Head of caudate nucleus (tissue), 42 donors: ENCODE measurements at regions not wholly inside any gene's neighbourhood (a gene's known extent, or its start where the extent isn't known, plus 50 kb on each side); places are given as distances from the start of the nearest gene placed in this dataset.
"Not testable (repeated sequence)": the region's sequence is repeated elsewhere in the genome, so short reads cannot be mapped to it uniquely, and the experiment has no call there.

Source experiments
- DNase-seq, 42 donors: peaks; one replicate each; pipeline versions ENCODE4 v3.0.0 to v3.0.0-alpha.2; 2020 to 2021; ENCODE audit warnings: mixed read lengths in 7 of 42
- intact Hi-C: fragments of 100-400 bp; cut with DNase I; formaldehyde crosslinking; loops from one replicate; pipeline ENCODE4 v1.15.0; 2022

DNA sequence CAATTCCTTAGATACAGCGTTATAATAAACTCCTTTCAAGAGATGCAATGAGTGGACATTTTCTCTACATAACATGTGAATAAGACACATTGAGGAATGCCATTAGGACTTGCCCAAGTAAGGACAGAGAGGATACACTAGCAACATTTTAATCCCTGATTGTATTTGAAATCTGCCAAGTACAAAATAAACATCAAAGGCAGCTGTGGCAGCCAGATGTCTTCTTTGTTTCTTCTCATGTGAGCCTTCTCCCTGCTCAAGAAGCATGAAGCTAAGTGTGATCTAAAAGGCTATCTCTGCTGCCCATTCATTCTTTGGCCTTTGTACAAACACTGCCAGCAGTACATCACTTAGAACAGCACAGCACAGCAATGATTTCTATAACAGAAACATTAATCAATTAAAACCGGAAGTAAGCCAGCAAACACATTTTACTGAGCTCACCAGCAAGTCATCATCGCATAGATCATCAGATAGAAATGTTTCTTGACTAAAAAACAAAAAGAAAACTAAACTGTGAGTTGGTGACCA is 364.0 kb downstream of the CNTN6 start:
- intact Hi-C loops: no loop called here
- DNase-seq: no peak

DNA sequence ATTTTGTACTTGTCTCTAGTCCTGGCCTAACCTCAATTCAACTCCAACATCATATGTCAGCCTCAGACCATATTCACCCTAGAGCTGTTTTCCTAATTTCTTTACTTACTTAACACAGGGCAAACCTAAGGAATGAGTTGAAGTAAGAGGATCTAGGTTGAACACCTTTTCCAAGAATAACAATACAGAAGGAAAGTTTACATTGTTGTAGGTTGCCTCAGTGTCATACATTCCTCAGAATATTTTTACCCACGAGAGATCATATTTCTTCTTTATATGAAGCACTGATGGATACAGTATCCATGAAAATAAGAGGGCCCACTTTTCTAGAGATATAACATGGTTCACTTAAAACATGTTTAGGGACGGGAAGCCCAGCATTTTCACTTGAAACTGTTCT is 369.5 kb downstream of the CNTN6 start:
- no peak for DNase-seq
- intact Hi-C loops: no loop called here

DNA sequence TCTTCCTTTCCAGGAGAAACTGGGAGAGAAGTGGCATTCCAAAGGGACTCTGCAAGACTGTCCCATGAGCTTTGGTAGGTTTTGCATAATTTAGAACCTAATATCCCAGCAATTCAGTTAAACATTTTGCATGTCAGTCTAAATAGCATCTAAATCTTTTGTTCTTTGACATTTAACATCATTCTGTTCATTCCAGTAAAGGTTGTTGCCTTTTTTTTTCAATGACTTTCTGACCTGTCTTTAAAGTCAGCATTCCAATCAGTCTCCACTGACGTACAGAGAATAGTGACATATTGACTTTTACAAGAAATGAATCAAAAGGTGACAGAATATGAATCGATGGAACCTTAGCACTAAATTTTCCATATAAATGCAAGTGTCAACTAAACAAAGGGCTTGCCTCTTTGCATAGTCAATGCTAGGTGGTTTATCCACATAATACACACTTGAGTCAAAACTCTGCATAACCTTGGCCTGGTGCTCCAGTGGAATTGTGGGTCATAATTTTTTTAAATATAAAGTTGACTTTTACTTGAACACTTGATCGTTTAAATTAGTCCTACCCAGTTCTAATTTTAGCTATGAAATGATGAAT is 370.1 kb downstream of the CNTN6 start:
- no peak for DNase-seq
- intact Hi-C loops: no loop called here

DNA sequence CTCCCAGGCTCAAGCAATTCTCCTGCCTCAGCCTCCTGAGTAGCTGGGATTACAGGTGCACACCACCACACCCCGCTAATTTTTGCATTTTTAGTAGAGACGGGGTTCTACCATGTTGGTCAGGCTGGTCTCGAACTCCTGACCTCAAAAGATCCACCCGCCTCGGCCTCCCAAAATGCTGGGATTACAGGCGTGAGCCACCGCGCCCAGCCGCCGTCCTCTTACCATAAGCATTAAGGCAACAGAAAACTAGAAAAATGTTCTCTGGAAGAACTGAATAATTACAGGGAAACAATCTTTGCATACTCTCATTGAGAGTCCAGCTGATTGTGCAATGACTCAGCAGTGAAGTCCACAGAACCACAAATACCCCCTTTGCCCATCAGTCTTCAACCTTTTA is 372.3 kb downstream of the CNTN6 start:
- DNase-seq, intact Hi-C loops: not testable (repeated sequence)

DNA sequence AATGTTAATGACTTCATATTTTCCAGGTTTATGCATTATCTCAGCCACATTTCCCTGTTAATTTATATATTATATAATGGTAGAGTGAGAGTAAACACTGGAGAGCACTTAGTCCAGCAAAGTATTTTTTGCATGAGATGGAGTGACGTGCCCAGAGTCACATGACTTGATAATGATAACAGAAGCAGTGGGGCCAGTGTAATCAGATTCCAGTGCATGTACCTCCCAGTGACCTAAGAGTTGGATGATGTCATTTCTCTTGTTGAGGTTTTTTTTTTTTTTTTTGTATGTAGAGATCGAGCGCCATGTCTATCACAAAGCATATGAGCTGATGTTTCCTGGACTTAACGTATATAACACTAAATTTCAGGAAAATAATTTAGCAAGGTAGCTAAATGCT is 375.3 kb downstream of the CNTN6 start:
- no peak for DNase-seq
- intact Hi-C loops: no loop called here

DNA sequence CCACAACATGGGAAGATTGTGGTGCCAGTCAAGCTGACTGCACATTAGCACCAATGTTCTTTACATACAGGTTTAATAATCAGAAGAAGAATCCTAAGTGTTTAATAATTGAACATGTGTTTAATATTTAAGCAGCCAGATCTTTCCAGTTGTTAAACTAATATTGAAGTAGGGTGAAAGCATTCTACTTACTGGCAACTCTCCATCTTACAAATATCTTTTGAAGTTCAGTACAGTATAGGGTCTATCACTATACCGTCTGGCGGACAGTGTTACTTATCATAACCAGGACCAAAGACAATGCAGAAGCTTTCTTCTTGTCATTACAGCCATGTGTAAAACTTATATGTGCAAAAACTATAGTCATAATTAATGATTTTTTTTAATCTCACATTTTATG is 376.4 kb downstream of the CNTN6 start:
- no peak for DNase-seq
- intact Hi-C loops: no loop called here

DNA sequence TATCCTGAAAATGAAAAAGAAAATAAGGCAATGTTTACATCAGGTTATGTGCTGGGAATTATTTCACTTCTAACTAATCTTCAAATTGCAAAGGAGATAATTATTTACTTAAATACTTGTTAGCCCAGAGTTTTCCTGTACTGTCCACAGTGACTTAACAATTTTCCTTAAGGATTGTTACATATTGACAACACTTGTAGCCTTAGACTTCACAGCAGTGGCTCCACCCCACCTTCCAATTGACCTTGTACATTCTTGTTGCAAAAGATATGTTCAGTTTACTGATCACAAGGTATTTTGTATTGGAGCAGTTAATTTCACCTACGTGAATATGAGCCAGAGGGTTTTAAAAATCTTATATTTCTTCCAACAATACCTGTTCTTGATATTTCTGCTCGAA is 376.9 kb downstream of the CNTN6 start:
- intact Hi-C loops: no loop called here
- DNase-seq: no peak

DNA sequence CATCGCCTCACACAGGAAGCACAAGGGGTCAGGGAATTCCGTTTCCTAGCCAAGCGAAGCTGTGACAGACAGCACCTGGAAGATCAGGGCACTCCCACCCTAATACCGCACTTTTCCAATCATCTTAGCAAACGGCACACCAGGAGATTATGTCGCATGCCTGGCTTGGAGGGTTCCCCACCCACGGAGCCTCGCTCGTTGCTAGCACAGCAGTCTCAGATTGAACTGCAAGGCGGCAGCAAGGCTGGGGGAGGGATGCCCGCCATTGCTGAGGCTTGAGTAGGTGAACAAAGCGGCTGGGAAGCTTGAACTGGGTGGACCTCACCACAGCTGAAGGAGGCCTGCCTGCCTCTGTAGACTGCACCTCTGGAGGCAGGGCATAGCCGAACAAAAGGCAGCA is 384.8 kb downstream of the CNTN6 start:
- peak in 41 of 42 donors; percentile 2 to 75 (median 50) for DNase-seq
- intact Hi-C loops: no loop called here

DNA sequence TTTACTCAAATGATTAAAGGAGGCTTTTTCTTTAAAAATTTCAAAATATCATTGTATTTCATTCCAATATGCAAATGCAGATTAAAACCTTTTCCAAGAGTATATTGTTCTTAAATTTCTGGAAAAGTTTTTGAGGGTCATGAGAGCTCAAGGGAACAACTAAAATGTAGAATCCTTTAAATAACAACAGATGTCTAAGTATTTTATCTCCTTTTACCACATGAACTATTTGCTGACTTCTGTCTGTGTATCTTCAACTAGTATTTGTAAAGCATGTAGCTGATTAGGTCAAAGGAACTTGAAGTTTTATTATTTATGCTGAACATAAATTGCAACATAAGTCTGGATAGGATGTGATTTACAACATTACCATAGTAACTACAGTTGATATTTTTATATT is 402.6 kb downstream of the CNTN6 start:
- DNase-seq: no peak
- intact Hi-C loops: no loop called here

DNA sequence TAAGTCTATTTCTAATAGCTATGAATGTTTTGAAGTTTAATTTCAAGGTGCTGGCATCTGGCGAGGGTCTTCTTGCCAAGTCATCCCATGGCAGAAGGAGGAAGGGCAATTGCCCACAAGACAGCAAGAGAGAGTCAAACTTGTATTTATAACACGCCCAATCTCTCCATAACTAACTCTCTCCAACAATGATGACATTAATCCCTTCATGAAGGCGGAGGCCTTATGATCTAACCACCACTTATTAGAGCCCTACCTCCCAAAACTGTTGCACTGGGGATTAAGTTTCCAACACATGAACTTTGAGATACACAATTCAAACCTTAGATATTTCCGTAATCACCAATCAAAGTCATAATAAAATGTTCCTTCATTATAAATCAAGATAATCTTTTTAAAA is 406.9 kb downstream of the CNTN6 start:
- intact Hi-C loops: no loop called here
- DNase-seq: no peak

DNA sequence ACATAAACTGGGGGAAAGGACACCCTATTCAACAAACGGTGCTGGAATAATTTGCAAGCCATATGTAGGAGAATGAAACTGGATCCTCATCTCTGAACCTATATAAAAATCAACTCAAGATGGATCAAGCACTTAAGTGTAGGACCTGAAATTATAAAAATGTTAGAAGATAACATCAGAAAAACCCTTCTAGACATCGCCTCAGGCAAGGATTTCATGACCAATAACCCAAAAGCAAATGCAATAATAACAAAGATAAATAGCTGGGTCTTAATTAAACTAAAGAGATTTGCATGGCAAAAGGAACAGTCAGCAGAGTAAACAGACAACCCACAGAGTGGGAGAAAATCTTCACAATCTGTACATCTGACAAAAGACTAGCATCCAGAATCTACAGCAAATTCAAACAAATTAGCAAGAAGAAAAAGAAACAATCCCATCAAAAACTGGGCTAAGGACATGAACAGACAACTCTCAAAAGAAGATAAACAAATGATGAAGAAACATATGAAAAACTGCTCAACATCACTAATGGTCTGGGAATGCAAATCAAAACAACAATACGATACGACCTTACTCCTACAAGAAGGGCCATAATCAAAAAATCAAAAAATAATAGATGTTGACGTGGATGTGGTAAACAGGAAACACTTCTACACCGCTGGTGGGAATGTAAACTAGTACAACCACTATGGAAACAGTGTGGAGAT is 408.7 kb downstream of the CNTN6 start:
- intact Hi-C loops: no loop called here

DNA sequence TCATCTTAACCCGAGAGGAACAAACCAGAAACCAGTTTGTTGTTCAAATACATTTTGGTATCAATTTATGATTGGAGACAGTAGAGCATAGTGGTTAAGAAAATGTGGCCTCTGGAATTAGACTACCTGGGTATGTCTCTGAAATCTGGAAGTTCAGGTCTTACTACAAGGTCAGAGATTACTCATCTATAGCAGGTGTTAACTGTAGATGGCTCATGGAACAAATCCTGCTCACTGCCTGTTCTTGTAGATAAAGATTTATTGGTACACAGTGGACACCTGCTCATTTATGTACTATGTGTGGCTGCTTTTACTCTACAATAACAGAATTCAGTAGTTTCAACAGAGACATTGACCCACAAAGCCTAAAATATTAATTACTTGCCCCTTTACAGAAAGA is 413.3 kb downstream of the CNTN6 start:
- intact Hi-C loops: no loop called here
- no peak for DNase-seq

More for the DNA sequence above, 408.7 kb downstream of the CNTN6 start:
- DNase-seq: no peak

DNA sequence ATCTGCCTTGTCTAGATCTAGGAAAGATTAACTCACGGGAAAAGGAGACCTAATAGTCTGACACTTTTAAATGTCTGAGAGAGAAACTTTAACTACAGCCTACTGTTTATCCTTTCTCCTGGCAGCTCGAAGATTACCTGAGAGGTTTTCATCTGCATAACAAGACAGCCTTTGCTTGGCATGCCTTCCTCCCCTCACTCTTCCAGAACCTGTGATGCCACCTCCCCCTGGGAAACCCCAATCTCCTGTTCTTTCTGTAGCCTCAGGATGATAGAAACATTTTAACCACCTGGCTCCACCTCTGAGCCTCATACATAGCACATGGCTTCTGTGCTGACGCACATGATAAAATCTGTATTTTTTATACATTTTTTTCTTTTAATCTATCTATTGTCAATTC is 420.8 kb downstream of the CNTN6 start:
- DNase-seq: no peak
- intact Hi-C loops: no loop called here

DNA sequence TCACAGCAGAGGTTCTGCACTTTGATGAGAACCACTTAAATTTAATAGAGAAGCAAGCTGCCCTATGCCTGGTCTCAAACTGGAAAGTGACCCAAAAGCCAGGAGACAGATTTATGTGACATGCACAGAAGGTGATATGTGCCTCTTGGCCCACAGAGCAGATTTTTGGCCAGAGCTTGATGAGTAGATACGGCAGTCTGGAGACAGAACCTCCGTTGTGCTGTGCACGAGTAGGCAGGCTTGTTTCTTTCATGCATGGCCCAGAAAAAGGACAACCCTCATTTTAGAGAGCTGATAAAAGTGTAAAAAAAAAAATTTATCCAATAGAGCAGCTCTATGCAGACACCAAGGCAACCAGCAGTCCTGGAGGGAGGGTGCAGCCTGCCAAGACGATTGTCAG is 423.1 kb downstream of the CNTN6 start:
- intact Hi-C loops: no loop called here
- no peak for DNase-seq

DNA sequence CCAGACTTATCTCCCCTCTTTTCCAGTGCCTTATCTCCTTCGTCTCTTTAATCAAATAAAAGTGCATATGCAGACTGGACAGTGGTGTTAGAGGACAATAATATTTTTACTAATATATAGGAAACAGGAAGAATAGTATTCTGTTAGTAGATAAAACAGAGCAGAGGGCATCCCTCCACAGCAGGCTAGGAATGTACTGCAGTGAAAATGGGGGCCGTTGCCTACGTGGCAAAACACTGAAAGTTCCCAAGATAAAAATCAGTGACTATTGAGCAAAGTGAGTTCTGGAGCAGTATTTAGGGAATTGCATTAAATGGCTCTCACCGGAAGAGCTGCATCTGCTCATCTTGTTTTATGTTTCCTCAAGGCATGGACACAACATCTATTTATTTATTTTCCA is 435.0 kb downstream of the CNTN6 start:
- no peak for DNase-seq
- intact Hi-C loops: no loop called here

DNA sequence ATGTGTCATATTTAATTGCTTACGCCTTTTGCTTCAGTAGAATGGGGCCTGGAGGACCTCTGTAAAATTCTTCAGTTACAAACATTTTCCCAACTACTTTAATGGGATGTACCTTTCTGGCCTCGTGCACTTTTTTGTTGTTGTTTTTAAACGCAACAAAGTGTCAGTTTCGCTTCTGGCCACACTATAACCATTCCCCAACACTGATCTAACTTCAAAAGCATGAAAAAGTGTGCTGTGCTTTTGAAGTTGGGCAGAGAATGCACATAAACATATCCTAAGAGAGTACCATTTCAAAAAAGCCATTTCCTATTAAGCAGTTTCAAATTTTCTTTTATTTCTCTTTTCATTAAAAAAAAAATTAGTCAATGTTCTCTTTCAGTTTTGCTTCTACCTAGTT is 435.8 kb downstream of the CNTN6 start:
- intact Hi-C loops: no loop called here
- no peak for DNase-seq

DNA sequence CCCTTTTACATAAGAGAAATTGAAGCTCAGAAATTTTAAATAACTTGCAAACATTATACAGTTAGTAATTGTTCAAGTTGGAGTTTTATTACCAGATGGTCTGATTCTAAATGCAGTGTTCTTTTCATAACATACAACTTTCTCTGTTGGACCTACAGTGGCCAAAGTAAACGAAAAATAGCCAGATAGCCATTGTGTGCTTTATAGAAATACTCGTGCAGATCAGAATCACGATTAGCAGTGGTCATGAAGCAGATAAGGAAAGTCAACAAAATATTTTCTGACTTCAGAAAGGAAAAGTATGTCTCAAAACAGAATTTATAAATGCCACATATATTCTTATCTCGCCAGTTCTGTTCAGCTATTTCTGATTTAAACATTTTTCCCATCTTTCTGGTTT is 436.9 kb downstream of the CNTN6 start:
- intact Hi-C loops: no loop called here
- DNase-seq: no peak

DNA sequence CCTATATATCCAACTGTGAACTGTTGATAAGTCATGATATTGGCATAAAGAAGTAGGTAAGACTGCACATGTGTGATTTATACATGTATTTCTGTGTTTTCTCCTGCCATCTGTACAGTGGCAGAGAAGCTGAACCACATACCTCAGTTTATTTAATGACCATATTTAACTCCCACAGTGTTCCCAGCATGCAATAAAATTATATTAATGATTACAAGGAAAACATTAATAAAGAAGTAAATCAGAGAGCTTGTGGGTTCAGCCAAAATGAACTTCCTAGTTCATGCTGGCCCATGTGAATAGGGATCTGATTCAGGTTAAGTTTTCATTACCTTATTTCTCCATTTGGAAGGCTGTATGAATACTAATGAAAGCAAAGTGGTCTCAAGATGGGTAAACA is 439.2 kb downstream of the CNTN6 start:
- DNase-seq: no peak
- intact Hi-C loops: no loop called here

DNA sequence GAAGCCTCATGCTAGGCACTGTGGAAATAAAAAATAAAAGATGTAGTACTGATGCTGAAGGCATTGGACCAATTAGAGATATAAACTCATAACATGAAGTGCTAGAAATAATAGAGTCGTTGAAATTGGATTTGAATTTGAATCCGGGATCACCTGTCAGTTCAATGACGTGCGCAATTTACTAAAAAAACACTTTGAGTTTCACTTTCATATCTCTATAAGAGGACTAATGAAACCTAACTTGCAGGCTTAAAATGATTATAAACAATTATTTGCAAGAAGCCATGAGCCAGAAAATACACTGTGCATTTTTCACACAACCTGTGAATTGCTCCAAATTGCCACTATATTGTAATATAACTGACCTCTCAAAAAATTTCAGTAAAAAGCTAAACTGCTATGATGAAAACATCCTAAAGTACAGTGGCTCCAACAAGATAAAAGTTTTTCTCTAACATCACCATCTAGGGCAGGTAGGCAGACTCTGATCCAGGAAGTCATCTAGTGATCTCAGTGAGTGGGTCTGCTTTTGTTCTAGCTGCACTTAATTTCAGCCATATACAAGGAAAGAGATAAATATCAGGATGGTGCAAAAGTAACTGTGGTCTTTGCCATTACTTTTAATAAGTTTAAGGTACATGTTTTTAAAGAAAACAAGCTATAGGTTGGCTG is 440.2 kb downstream of the CNTN6 start:
- intact Hi-C loops: no loop called here
- DNase-seq: no peak

DNA sequence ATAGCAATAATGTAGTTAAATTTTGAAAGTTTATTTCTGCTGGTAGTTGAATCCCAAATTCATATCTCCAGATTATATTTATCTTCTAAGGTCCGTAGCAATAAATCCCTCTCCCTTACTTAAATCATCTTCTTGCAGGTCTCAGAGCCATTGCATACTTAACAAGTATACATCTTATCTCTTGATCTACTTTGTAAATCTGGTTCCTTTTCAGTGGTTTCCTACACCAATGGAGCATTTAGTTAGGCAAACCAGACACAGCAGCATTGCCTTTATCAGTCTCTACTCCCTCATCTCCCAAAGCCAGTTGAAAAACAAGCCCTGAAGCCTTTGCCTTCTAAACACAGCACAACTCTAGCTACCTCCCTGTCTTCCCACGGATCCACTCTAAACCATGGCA is 440.9 kb downstream of the CNTN6 start:
- intact Hi-C loops: no loop called here
- no peak for DNase-seq

DNA sequence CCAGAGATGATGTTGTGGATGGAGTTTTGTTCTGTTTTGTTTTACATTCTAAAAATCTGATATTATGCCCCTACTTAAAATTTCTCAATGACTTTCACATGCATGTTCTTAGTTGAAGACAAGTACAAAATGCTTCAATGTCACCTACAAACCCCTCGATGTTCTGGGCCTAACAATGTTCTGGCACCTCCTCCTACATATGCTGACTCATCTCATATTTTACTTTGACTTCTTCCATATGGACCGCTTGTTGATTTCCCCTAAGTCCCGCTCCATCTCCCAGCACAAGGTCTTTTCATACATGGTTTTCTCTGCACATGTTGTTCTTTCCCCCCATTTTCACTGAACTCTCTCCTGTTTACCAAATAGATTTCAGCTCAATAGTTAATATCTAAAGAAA is 441.4 kb downstream of the CNTN6 start:
- intact Hi-C loops: no loop called here

More for the DNA sequence above, 441.4 kb downstream of the CNTN6 start:
- DNase-seq: no peak
